ENCODE measurements at regions not wholly inside any gene's neighbourhood (a gene's known extent, or its start where the extent isn't known, plus 50 kb on each side); places are given as distances from the start of the nearest gene placed in this dataset.

GRCh38 chr18:25866331-25866730, 224.1 kb downstream of the SS18 start:
- DNase-seq: no peak

- no peak for DNase-seq
Observed at GRCh38 chr18:25862881-25863600, 227.4 kb downstream of the SS18 start.

GRCh38 chr18:25853691-25854433, 236.6 kb downstream of the SS18 start:
- no peak for DNase-seq

GRCh38 chr18:25843791-25844190, 246.6 kb downstream of the SS18 start:
- no peak for DNase-seq

- no peak for DNase-seq
Observed at GRCh38 chr18:25842665-25843064, 247.7 kb downstream of the SS18 start.

GRCh38 chr18:25834061-25834460, 256.4 kb downstream of the SS18 start:
- no peak for DNase-seq

GRCh38 chr18:25832001-25832604, 258.3 kb downstream of the SS18 start:
- no peak for DNase-seq

- DNase-seq: no peak
Observed at GRCh38 chr18:25831301-25831701, 259.1 kb downstream of the SS18 start.

GRCh38 chr18:25830787-25831186, 259.6 kb downstream of the SS18 start:
- DNase-seq: no peak

GRCh38 chr18:25827961-25828561, 262.4 kb downstream of the SS18 start:
- DNase-seq: no peak

GRCh38 chr18:25827228-25827627, 263.2 kb downstream of the SS18 start:
- DNase-seq: no peak

GRCh38 chr18:25826823-25827222, 263.6 kb downstream of the SS18 start:
- DNase-seq: no peak

GRCh38 chr18:25825979-25826776, 264.2 kb downstream of the SS18 start:
- no peak for DNase-seq

GRCh38 chr18:25825056-25825455, 265.4 kb downstream of the SS18 start:
- DNase-seq: no peak

GRCh38 chr18:25819746-25820363, 270.6 kb downstream of the SS18 start:
- DNase-seq: no peak

- DNase-seq: no peak
Observed at GRCh38 chr18:25818505-25818904, 271.9 kb downstream of the SS18 start.

- DNase-seq: no peak
Observed at GRCh38 chr18:25817546-25818237, 272.7 kb downstream of the SS18 start.

GRCh38 chr18:25815659-25816058, 274.8 kb downstream of the SS18 start:
- DNase-seq: no peak

GRCh38 chr18:25814841-25815458, 275.5 kb downstream of the SS18 start:
- no peak for DNase-seq

GRCh38 chr18:25813110-25813509, 277.3 kb downstream of the SS18 start:
- DNase-seq: no peak

- no peak for DNase-seq
Observed at GRCh38 chr18:25810736-25811135, 279.7 kb downstream of the SS18 start.

All from NCI-H2107 (cell line).